Heart right ventricle (tissue), 16 donors: ENCODE measurements at regions not wholly inside any gene's neighbourhood (a gene's known extent, or its start where the extent isn't known, plus 50 kb on each side); places are given as distances from the start of the nearest gene placed in this dataset.

Source experiments
- ATAC-seq, 8 donors: fragments of 200-7000 bp; cut with Tn5 transposase; one replicate each; pipeline ENCODE4 v1.9.1; 2020; ENCODE audit warnings: mild to moderate bottlenecking in 8 of 8, moderate library complexity in 8 of 8, moderate number of reproducible peaks in 1 of 8
- DNase-seq, 2 donors: peaks; one replicate each; pipeline ENCODE4 v3.0.0-alpha.2; 2020
- H3K27ac ChIP-seq, 10 donors: fragments of 200-600 bp; sonication (generic) in 2 of 10; one replicate each; pipeline versions ENCODE4 v1.5.0 to v1.8.0; 2020 to 2022; ENCODE audit warnings: mild to moderate bottlenecking in 3 of 10
- H3K27me3 ChIP-seq, 7 donors: fragments of 200-600 bp; one replicate each; pipeline ENCODE4 v1.8.0; 2021 to 2022; ENCODE audit warnings: mild to moderate bottlenecking in 2 of 7
- H3K36me3 ChIP-seq, 9 donors: fragments of 200-600 bp; sonication (generic) in 1 of 9; one replicate each; pipeline versions ENCODE4 v1.5.0 to v1.8.0; 2020 to 2022; ENCODE audit warnings: mild to moderate bottlenecking in 2 of 9
- H3K4me1 ChIP-seq, 9 donors: fragments of 200-600 bp; sonication (generic) in 1 of 9; one replicate each; pipeline versions ENCODE4 v1.5.0 to v1.8.0; 2020 to 2022; ENCODE audit warnings: mild to moderate bottlenecking in 4 of 9
- H3K4me3 ChIP-seq, 10 donors: fragments of 200-600 bp; sonication (generic) in 2 of 10; one replicate each; pipeline versions ENCODE4 v1.5.0 to v1.8.0; 2020 to 2022; ENCODE audit warnings: mild to moderate bottlenecking in 7 of 10, moderate library complexity in 2 of 10
- H3K9me3 ChIP-seq, 11 donors: fragments of 200-600 bp in 10 of 11; sonication (generic) in 2 of 11; one replicate each; pipeline versions ENCODE4 v1.5.0 to v1.8.0; 2013 to 2022; ENCODE audit warnings: mild to moderate bottlenecking in 2 of 11, control low read depth in 1 of 11, moderate library complexity in 1 of 11
- CTCF ChIP-seq, 9 donors: fragments of 200-600 bp; sonication (generic) in 2 of 9; IDR thresholded peaks; one replicate each; pipeline versions ENCODE4 v1.5.0 to v1.8.0; 2021 to 2022; ENCODE audit warnings: antibody characterized with exemption in 9 of 9, mild to moderate bottlenecking in 5 of 9, moderate library complexity in 1 of 9
- WGBS, 2 donors: extraction: QIAGEN DNeasy Blood & Tissue Kit; methylation state at CpG; one replicate each; pipeline ENCODE4 v1.1.7; 2013; ENCODE audit warnings: inconsistent platforms in 1 of 2; 5-methylcytosine and 5-hydroxymethylcytosine counted together
- intact Hi-C, 10 donors: fragments of 100-400 bp; cut with DNase I; formaldehyde crosslinking; loops; one replicate each; pipeline versions ENCODE4 v1.11.1 to v1.14.2; 2022
- donor health status: Arrhythmogenic right ventricular cardiomyopathy.
- donor health status: ischemic (EF 13 %, LVEDD 7.1; RV severe dilation, severe dysfunction).
- donor health status: healthy with polysubstance abuse.
- donor health status: DM: no; HTN: yes; CAD: no.
- donor health status: DM: no; HTN: no; CAD: no.
- donor health status: ischemic (EF 25% LVEDD 6.9; RV normal size, moderate dysfunction).
- donor health status: ischemic (EF 25% LVEDD 5.7; RV mildly dilated, moderate dysfunction).
- donor health status: healthy.
- donor health status: DM: yes; HTN: yes; CAD: no.
- donor health status: Ischemic cardiomyopathy.
- donor health status: ischemic (EF 35%, LVEDD 5.7; RV mildly dilated, moderate dysfunction).
- donor health status: nonischemic (EF 11% LVEDD 7.7; RV severe dilation, severe dysfunction).
- donor health status: DM: yes; HTN: yes; CAD: no.
- donor health status: PGD.
- donor health status: ischemic (EF 29% LVEDD 5.4; RV normal size, mild dysfunction).
- donor health status: nonischemic (EF 23%, LVEDD 6.1; RV moderate dilation, normal function).

- no peak for TF ChIP-seq CTCF (IDR thresholded peaks at IDR 0.05)
These were observed 129.8 kb downstream of the ALDH8A1 start for GRCh38 chr6:134819863-134820800.

GRCh38 chr6:134819236-134819635 is 130.7 kb downstream of the ALDH8A1 start:
- H3K27me3 ChIP-seq = no peaks in the 10 kb centered on the region
- H3K4me1 ChIP-seq = peaks cover 0 to 17% (median 4%) of the 10 kb centered on the region in 9 donors
- no peak overlapping the region for H3K27ac ChIP-seq
- 92 to 96% methylated on average over 2 of the region's 2 CpGs for WGBS, 2 donors
- H3K9me3 ChIP-seq = no peaks in the 10 kb centered on the region
- no peak for ATAC-seq
- TF ChIP-seq CTCF (IDR thresholded peaks at IDR 0.05) = no peak
- DNase-seq = no peak
- H3K4me3 ChIP-seq = no peak overlapping the region
- intact Hi-C loops = no loop called here
- H3K36me3 ChIP-seq = no peaks in the 10 kb centered on the region

More at GRCh38 chr6:134819863-134820800, 129.8 kb downstream of the ALDH8A1 start:
- no peak overlapping the region for H3K4me3 ChIP-seq
- no peaks in the 10 kb centered on the region for H3K27me3 ChIP-seq
- H3K27ac ChIP-seq = no peak overlapping the region
- intact Hi-C loops = loop anchor here (5.0 to 10.0 kb wide), 6 partner anchors 65 to 663 kb away; no protein-coding TSS in a partner anchor
- H3K36me3 ChIP-seq = no peaks in the 10 kb centered on the region
- WGBS, 2 donors = 94% methylated on average over 3 of the region's 3 CpGs
- peaks cover 0 to 17% (median 4%) of the 10 kb centered on the region in 9 donors for H3K4me1 ChIP-seq
- DNase-seq = no peak
- no peak for ATAC-seq
- peaks cover 0 to under 1% (median 0%) of the 10 kb centered on the region in 11 donors for H3K9me3 ChIP-seq

GRCh38 chr6:134817448-134817847 is 132.5 kb downstream of the ALDH8A1 start:
- peaks cover 0 to 10% (median 0%) of the 10 kb centered on the region in 9 donors for H3K4me1 ChIP-seq
- H3K27ac ChIP-seq = no peak overlapping the region
- ATAC-seq (no peak), DNase-seq (no peak)
- no peaks in the 10 kb centered on the region for H3K27me3 ChIP-seq
- no peaks in the 10 kb centered on the region for H3K36me3 ChIP-seq
- no peak for TF ChIP-seq CTCF (IDR thresholded peaks at IDR 0.05)
- H3K4me3 ChIP-seq = no peak overlapping the region
- WGBS, 2 donors = 93 to 98% methylated on average over 10 of the region's 10 CpGs
- H3K9me3 ChIP-seq = no peaks in the 10 kb centered on the region
- intact Hi-C loops = no loop called here

GRCh38 chr6:134816780-134817179 is 133.1 kb downstream of the ALDH8A1 start:
- Histone ChIP-seq H3K4me3 (no peak overlapping the region), H3K4me1 (peaks cover 0 to 7% (median 0%) of the 10 kb centered on the region in 9 donors), H3K27ac (no peak overlapping the region), H3K36me3 (no peaks in the 10 kb centered on the region), H3K9me3 (no peaks in the 10 kb centered on the region), H3K27me3 (no peaks in the 10 kb centered on the region)
- no peak for TF ChIP-seq CTCF (IDR thresholded peaks at IDR 0.05)
- intact Hi-C loops = no loop called here
- ATAC-seq = no peak
- no peak for DNase-seq
- WGBS, 2 donors = 67 to 75% methylated on average over 3 of the region's 3 CpGs
